ENCODE measurements at regions not wholly inside any gene's neighbourhood (a gene's known extent, or its start where the extent isn't known, plus 50 kb on each side); places are given as distances from the start of the nearest gene placed in this dataset.

- TF ChIP-seq CTCF (IDR thresholded peaks at IDR 0.05; ENCODE audit: low read depth, low read length) (no peak), EZH2phosphoT487 (IDR thresholded peaks at IDR 0.05; ENCODE audit: low read depth) (no peak)
These were observed 225.1 kb downstream of the TM9SF2 start for GRCh38 chr13:99726282-99726894.
